ENCODE measurements at regions not wholly inside any gene's neighbourhood (a gene's known extent, or its start where the extent isn't known, plus 50 kb on each side); places are given as distances from the start of the nearest gene placed in this dataset.

- Mint-ChIP-seq H3K9me3 (peaks cover 0 to 14% (median 7%) of the 10 kb centered on the region in 8 donors), H3K36me3 (no peaks in the 10 kb centered on the region), H3K27me3 (no peaks in the 10 kb centered on the region), H3K27ac (no peak overlapping the region), H3K4me3 (no peak overlapping the region), H3K4me1 (no peaks in the 10 kb centered on the region)
- no peaks in the 10 kb centered on the region for H3K36me3 ChIP-seq (ENCODE audit: insufficient read depth, low read length)
- H3K4me1 ChIP-seq (ENCODE audit: insufficient read depth, low read length) = no peaks in the 10 kb centered on the region
- H3K4me3 ChIP-seq (ENCODE audit: low read length in 2 of 2) = no peak overlapping the region
- ChIA-PET POLR2A (ENCODE audit: partially characterized antibody) (no interaction called here), CTCF (ENCODE audit: partially characterized antibody) (no interaction called here)
- no peaks in the 10 kb centered on the region for H3K9me3 ChIP-seq (ENCODE audit: control insufficient read depth in 1 of 2, low read length in 2 of 2)
- H3K27me3 ChIP-seq (ENCODE audit: insufficient read depth, low read length) = no peaks in the 10 kb centered on the region
- no peak overlapping the region for H3K27ac ChIP-seq (ENCODE audit: low read depth, low read length)
- DNase-seq = no peak
- intact Hi-C loops (cut with micrococcal nuclease) = no loop called here
Observed at GRCh38 chr5:63894690-63895089, 67.6 kb downstream of the HTR1A start.

GRCh38 chr5:63878788-63879187 lies 83.5 kb downstream of the HTR1A start:
- no peak overlapping the region for H3K4me3 ChIP-seq (ENCODE audit: low read length in 2 of 2)
- H3K4me3 Mint-ChIP-seq = no peak overlapping the region
- peaks cover 0 to 6% of the 10 kb centered on the region in 2 donors for H3K9me3 ChIP-seq (ENCODE audit: control insufficient read depth in 1 of 2, low read length in 2 of 2)
- ChIA-PET CTCF (ENCODE audit: partially characterized antibody) (no interaction called here), POLR2A (ENCODE audit: partially characterized antibody) (no interaction called here)
- no peak for DNase-seq
- no peaks in the 10 kb centered on the region for H3K36me3 Mint-ChIP-seq
- H3K27me3 Mint-ChIP-seq = no peaks in the 10 kb centered on the region
- no peaks in the 10 kb centered on the region for H3K4me1 Mint-ChIP-seq
- H3K36me3 ChIP-seq (ENCODE audit: insufficient read depth, low read length) = no peaks in the 10 kb centered on the region
- H3K9me3 Mint-ChIP-seq = peaks cover 0 to 12% (median 3%) of the 10 kb centered on the region in 8 donors
- no peak overlapping the region for H3K27ac Mint-ChIP-seq
- no peaks in the 10 kb centered on the region for H3K27me3 ChIP-seq (ENCODE audit: insufficient read depth, low read length)
- no peaks in the 10 kb centered on the region for H3K4me1 ChIP-seq (ENCODE audit: insufficient read depth, low read length)
- no peak overlapping the region for H3K27ac ChIP-seq (ENCODE audit: low read depth, low read length)
- intact Hi-C loops (cut with micrococcal nuclease) = no loop called here

GRCh38 chr5:63877961-63878360 lies 84.3 kb downstream of the HTR1A start:
- H3K27me3 Mint-ChIP-seq = no peaks in the 10 kb centered on the region
- no peaks in the 10 kb centered on the region for H3K36me3 Mint-ChIP-seq
- Histone ChIP-seq H3K27ac (ENCODE audit: low read depth, low read length) (no peak overlapping the region), H3K4me1 (ENCODE audit: insufficient read depth, low read length) (no peaks in the 10 kb centered on the region), H3K36me3 (ENCODE audit: insufficient read depth, low read length) (no peaks in the 10 kb centered on the region), H3K27me3 (ENCODE audit: insufficient read depth, low read length) (no peaks in the 10 kb centered on the region), H3K9me3 (ENCODE audit: control insufficient read depth in 1 of 2, low read length in 2 of 2) (peaks cover 0 to 6% of the 10 kb centered on the region in 2 donors), H3K4me3 (ENCODE audit: low read length in 2 of 2) (no peak overlapping the region)
- H3K27ac Mint-ChIP-seq = no peak overlapping the region
- POLR2A ChIA-PET (ENCODE audit: partially characterized antibody) = no interaction called here
- CTCF ChIA-PET (ENCODE audit: partially characterized antibody) = no interaction called here
- DNase-seq = no peak
- intact Hi-C loops (cut with micrococcal nuclease) = no loop called here
- peaks cover 0 to 12% (median 3%) of the 10 kb centered on the region in 8 donors for H3K9me3 Mint-ChIP-seq
- no peaks in the 10 kb centered on the region for H3K4me1 Mint-ChIP-seq
- H3K4me3 Mint-ChIP-seq = no peak overlapping the region

GRCh38 chr5:63860379-63860778 lies 101.9 kb downstream of the HTR1A start:
- Histone ChIP-seq H3K27me3 (ENCODE audit: insufficient read depth, low read length) (no peaks in the 10 kb centered on the region), H3K9me3 (ENCODE audit: control insufficient read depth in 1 of 2, low read length in 2 of 2) (peaks cover 0 to 5% of the 10 kb centered on the region in 2 donors), H3K36me3 (ENCODE audit: insufficient read depth, low read length) (no peaks in the 10 kb centered on the region), H3K27ac (ENCODE audit: low read depth, low read length) (no peak overlapping the region), H3K4me3 (ENCODE audit: low read length in 2 of 2) (no peak overlapping the region), H3K4me1 (ENCODE audit: insufficient read depth, low read length) (no peaks in the 10 kb centered on the region)
- CTCF ChIA-PET (ENCODE audit: partially characterized antibody) = no interaction called here
- Mint-ChIP-seq H3K36me3 (peaks cover 0 to 3% of the 10 kb centered on the region in 2 donors), H3K27ac (no peak overlapping the region), H3K4me3 (no peak overlapping the region), H3K27me3 (no peaks in the 10 kb centered on the region), H3K4me1 (no peaks in the 10 kb centered on the region), H3K9me3 (peaks cover 3 to 26% (median 18%) of the 10 kb centered on the region in 8 donors)
- no peak for DNase-seq
- POLR2A ChIA-PET (ENCODE audit: partially characterized antibody) = no interaction called here
- intact Hi-C loops (cut with micrococcal nuclease) = no loop called here

- intact Hi-C loops (cut with micrococcal nuclease) = no loop called here
- H3K9me3 ChIP-seq (ENCODE audit: control insufficient read depth in 1 of 2, low read length in 2 of 2) = no peaks in the 10 kb centered on the region
Observed at GRCh38 chr5:63854076-63854475, 108.2 kb downstream of the HTR1A start.

GRCh38 chr5:63843190-63843589 lies 119.1 kb downstream of the HTR1A start:
- Histone ChIP-seq H3K27me3 (ENCODE audit: insufficient read depth, low read length) (no peaks in the 10 kb centered on the region), H3K9me3 (ENCODE audit: control insufficient read depth in 1 of 2, low read length in 2 of 2) (no peaks in the 10 kb centered on the region), H3K4me1 (ENCODE audit: insufficient read depth, low read length) (no peaks in the 10 kb centered on the region), H3K27ac (ENCODE audit: low read depth, low read length) (no peak overlapping the region), H3K4me3 (ENCODE audit: low read length in 2 of 2) (no peak overlapping the region), H3K36me3 (ENCODE audit: insufficient read depth, low read length) (no peaks in the 10 kb centered on the region)
- ChIA-PET POLR2A (ENCODE audit: partially characterized antibody) (no interaction called here), CTCF (ENCODE audit: partially characterized antibody) (no interaction called here)
- Mint-ChIP-seq H3K27me3 (no peaks in the 10 kb centered on the region), H3K4me1 (no peaks in the 10 kb centered on the region), H3K36me3 (no peaks in the 10 kb centered on the region), H3K4me3 (no peak overlapping the region), H3K9me3 (peaks cover 0 to 17% (median 7%) of the 10 kb centered on the region in 8 donors), H3K27ac (no peak overlapping the region)
- DNase-seq = no peak
- intact Hi-C loops (cut with micrococcal nuclease) = no loop called here

More at GRCh38 chr5:63854076-63854475, 108.2 kb downstream of the HTR1A start:
- Histone ChIP-seq H3K4me1 (ENCODE audit: insufficient read depth, low read length) (no peaks in the 10 kb centered on the region), H3K36me3 (ENCODE audit: insufficient read depth, low read length) (no peaks in the 10 kb centered on the region), H3K27ac (ENCODE audit: low read depth, low read length) (no peak overlapping the region), H3K4me3 (ENCODE audit: low read length in 2 of 2) (no peak overlapping the region), H3K27me3 (ENCODE audit: insufficient read depth, low read length) (no peaks in the 10 kb centered on the region)
- H3K9me3 Mint-ChIP-seq = peaks cover 1 to 16% (median 5%) of the 10 kb centered on the region in 8 donors
- no peaks in the 10 kb centered on the region for H3K4me1 Mint-ChIP-seq
- no peaks in the 10 kb centered on the region for H3K27me3 Mint-ChIP-seq
- no peaks in the 10 kb centered on the region for H3K36me3 Mint-ChIP-seq
- POLR2A ChIA-PET (ENCODE audit: partially characterized antibody) = no interaction called here
- no peak overlapping the region for H3K4me3 Mint-ChIP-seq
- DNase-seq = no peak
- no peak overlapping the region for H3K27ac Mint-ChIP-seq
- CTCF ChIA-PET (ENCODE audit: partially characterized antibody) = no interaction called here

GRCh38 chr5:63837437-63837836 lies 124.8 kb downstream of the HTR1A start:
- ChIA-PET POLR2A (ENCODE audit: partially characterized antibody) (no interaction called here), CTCF (ENCODE audit: partially characterized antibody) (no interaction called here)
- Histone ChIP-seq H3K36me3 (ENCODE audit: insufficient read depth, low read length) (no peaks in the 10 kb centered on the region), H3K4me3 (ENCODE audit: low read length in 2 of 2) (no peak overlapping the region), H3K27ac (ENCODE audit: low read depth, low read length) (no peak overlapping the region), H3K4me1 (ENCODE audit: insufficient read depth, low read length) (no peaks in the 10 kb centered on the region), H3K9me3 (ENCODE audit: control insufficient read depth in 1 of 2, low read length in 2 of 2) (no peaks in the 10 kb centered on the region), H3K27me3 (ENCODE audit: insufficient read depth, low read length) (no peaks in the 10 kb centered on the region)
- Mint-ChIP-seq H3K4me1 (no peaks in the 10 kb centered on the region), H3K4me3 (no peak overlapping the region), H3K27ac (no peak overlapping the region), H3K9me3 (peaks cover 0 to 12% (median 6%) of the 10 kb centered on the region in 8 donors), H3K36me3 (no peaks in the 10 kb centered on the region), H3K27me3 (no peaks in the 10 kb centered on the region)
- no peak for DNase-seq
- intact Hi-C loops (cut with micrococcal nuclease) = no loop called here

- POLR2A ChIA-PET (ENCODE audit: partially characterized antibody) = no interaction called here
- Mint-ChIP-seq H3K4me1 (no peaks in the 10 kb centered on the region), H3K9me3 (peaks cover 0 to 8% (median 1%) of the 10 kb centered on the region in 8 donors), H3K27ac (no peak overlapping the region), H3K36me3 (no peaks in the 10 kb centered on the region), H3K27me3 (no peaks in the 10 kb centered on the region), H3K4me3 (no peak overlapping the region)
- Histone ChIP-seq H3K4me3 (ENCODE audit: low read length in 2 of 2) (no peak overlapping the region), H3K9me3 (ENCODE audit: control insufficient read depth in 1 of 2, low read length in 2 of 2) (no peaks in the 10 kb centered on the region), H3K4me1 (ENCODE audit: insufficient read depth, low read length) (no peaks in the 10 kb centered on the region), H3K27me3 (ENCODE audit: insufficient read depth, low read length) (no peaks in the 10 kb centered on the region), H3K27ac (ENCODE audit: low read depth, low read length) (no peak overlapping the region), H3K36me3 (ENCODE audit: insufficient read depth, low read length) (no peaks in the 10 kb centered on the region)
- intact Hi-C loops (cut with micrococcal nuclease) = no loop called here
- no peak for DNase-seq
- CTCF ChIA-PET (ENCODE audit: partially characterized antibody) = no interaction called here
Observed at GRCh38 chr5:63831381-63831780, 130.9 kb downstream of the HTR1A start.

Data from CD4-positive, alpha-beta memory T cell (primary cell).